Fibroblast of pulmonary artery (primary cell): ENCODE measurements at regions not wholly inside any gene's neighbourhood (a gene's known extent, or its start where the extent isn't known, plus 50 kb on each side); places are given as distances from the start of the nearest gene placed in this dataset.

ENCODE experiments used
- DNase-seq: peaks from one replicate; pipeline ENCODE4 v3.0.0-alpha.2; 2010; ENCODE audit warnings: low read depth
- H3K4me3 ChIP-seq: replicated peaks from 2 replicates; pipeline ENCODE4 v1.5.1; 2011; ENCODE audit warnings: low read depth, mild to moderate bottlenecking, control low read depth, low read length, moderate library complexity
- CTCF ChIP-seq: IDR thresholded peaks from 2 replicates; pipeline ENCODE4 v1.5.1; 2011; ENCODE audit warnings: mild to moderate bottlenecking, control low read depth, low read length, inconsistent platforms; ENCODE audit errors: missing control alignments

GRCh38 chr4:187544461-187545053 is 451.0 kb upstream of the ZFP42 start:
- no peak for TF ChIP-seq CTCF
- no peak for DNase-seq
- H3K4me3 ChIP-seq: no peak overlapping the region

- H3K4me3 ChIP-seq: no peak overlapping the region
- TF ChIP-seq CTCF: no peak
- no peak for DNase-seq
These were observed 448.3 kb upstream of the ZFP42 start for GRCh38 chr4:187547316-187547715.

- no peak for TF ChIP-seq CTCF
- H3K4me3 ChIP-seq: no peak overlapping the region
- peak; percentile 1 for DNase-seq
These were observed 445.2 kb upstream of the ZFP42 start for GRCh38 chr4:187550256-187550950.

GRCh38 chr4:187552781-187553180 is 442.8 kb upstream of the ZFP42 start:
- TF ChIP-seq CTCF: no peak
- DNase-seq: no peak
- no peak overlapping the region for H3K4me3 ChIP-seq

- DNase-seq: no peak
These were observed 440.4 kb upstream of the ZFP42 start for GRCh38 chr4:187555174-187555573.

GRCh38 chr4:187558391-187558790 is 437.2 kb upstream of the ZFP42 start:
- TF ChIP-seq CTCF: no peak
- no peak overlapping the region for H3K4me3 ChIP-seq
- no peak for DNase-seq

More at GRCh38 chr4:187555174-187555573, 440.4 kb upstream of the ZFP42 start:
- no peak overlapping the region for H3K4me3 ChIP-seq
- no peak for TF ChIP-seq CTCF

GRCh38 chr4:187562345-187562744 is 433.2 kb upstream of the ZFP42 start:
- TF ChIP-seq CTCF: no peak
- H3K4me3 ChIP-seq: no peak overlapping the region
- no peak for DNase-seq
